ENCODE measurements at regions not wholly inside any gene's neighbourhood (a gene's known extent, or its start where the extent isn't known, plus 50 kb on each side); places are given as distances from the start of the nearest gene placed in this dataset.

GRCh38 chr20:24165301-24166122 is 176.9 kb upstream of the GGTLC1 start:
- TF ChIP-seq GATA2 (IDR thresholded peaks at IDR 0.05; ENCODE audit: low read depth, low read length) (no peak), GATA3 (IDR thresholded peaks at IDR 0.05; ENCODE audit: low read depth, low read length) (no peak)

All from SH-SY5Y (cell line).